ENCODE measurements at regions not wholly inside any gene's neighbourhood (a gene's known extent, or its start where the extent isn't known, plus 50 kb on each side); places are given as distances from the start of the nearest gene placed in this dataset.

DNA sequence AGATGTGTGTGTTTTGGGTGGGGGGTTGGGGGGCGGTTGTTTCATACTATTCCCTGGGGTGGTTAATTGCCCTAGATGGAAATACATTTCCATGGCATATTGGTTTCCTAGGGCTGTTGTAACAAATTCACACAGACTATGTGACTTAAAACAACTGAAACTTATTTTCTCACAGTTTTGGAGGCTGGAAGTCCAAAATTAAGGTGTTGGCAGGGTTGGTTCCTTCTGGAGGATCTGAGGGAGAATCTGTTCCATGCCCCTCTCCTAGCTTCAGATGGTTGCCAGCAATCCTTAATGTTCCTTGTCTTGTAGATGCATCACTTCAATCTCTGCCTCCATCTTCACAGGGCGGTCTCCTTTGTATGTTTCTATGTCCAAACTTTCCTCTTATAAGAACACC is 353.7 kb upstream of the ACTBL2 start:
- H3K9me3 Mint-ChIP-seq = no peaks in the 10 kb centered on the region

DNA sequence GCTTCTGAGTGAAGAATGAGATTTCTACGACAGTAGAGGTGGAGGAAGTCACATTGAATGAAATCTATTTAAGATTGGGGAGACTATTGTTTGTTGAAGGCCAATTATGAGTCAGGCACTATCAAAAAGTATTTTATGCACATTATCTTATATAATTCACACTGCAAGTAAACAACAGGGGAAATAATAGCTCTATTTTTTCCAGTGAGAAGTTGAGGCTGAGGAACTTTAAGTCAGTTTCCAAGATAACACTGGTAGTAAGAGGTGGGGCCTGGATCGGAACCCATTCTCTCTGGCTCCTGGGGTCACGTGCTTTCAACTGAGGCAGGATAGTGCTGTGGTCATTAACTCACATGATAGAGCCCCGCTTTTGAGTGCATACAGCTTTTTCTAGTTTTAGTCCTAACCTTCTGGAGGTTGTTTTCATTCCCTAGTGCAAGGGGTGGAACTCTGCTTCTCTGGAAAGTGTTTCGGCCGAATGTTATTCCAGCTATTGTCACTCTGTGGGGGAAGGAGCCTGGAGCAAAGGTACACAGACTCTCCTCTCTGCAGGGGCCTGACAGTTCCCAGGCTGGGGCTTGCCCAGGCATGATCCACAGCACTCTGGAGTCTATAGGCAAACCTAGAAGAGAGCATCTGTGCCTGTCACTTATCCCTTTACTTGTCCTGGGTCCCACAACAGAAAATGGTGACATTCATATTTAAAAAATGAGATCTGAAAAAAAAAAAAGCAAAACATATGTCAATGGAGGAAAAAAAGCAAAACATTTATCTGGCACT is 352.4 kb upstream of the ACTBL2 start:
- Mint-ChIP-seq H3K36me3 (ENCODE audit: insufficient read depth) (no peaks in the 10 kb centered on the region), H3K9me3 (no peaks in the 10 kb centered on the region), H3K4me3 (no peak overlapping the region), H3K27me3 (ENCODE audit: low read depth) (no peaks in the 10 kb centered on the region), H3K4me1 (ENCODE audit: low read depth) (no peaks in the 10 kb centered on the region)
- DNase-seq = no peak
- ATAC-seq = no peak

More for the DNA sequence above, 353.7 kb upstream of the ACTBL2 start:
- no peaks in the 10 kb centered on the region for H3K27me3 Mint-ChIP-seq (ENCODE audit: low read depth)
- no peaks in the 10 kb centered on the region for H3K36me3 Mint-ChIP-seq (ENCODE audit: insufficient read depth)
- no peak overlapping the region for H3K4me3 Mint-ChIP-seq
- DNase-seq = no peak
- no peaks in the 10 kb centered on the region for H3K4me1 Mint-ChIP-seq (ENCODE audit: low read depth)
- no peak for ATAC-seq

- H3K4me1 Mint-ChIP-seq (ENCODE audit: low read depth) = no peaks in the 10 kb centered on the region
- no peak overlapping the region for H3K4me3 Mint-ChIP-seq
- no peaks in the 10 kb centered on the region for H3K27me3 Mint-ChIP-seq (ENCODE audit: low read depth)
- no peaks in the 10 kb centered on the region for H3K9me3 Mint-ChIP-seq
- DNase-seq (no peak), ATAC-seq (no peak)
- no peaks in the 10 kb centered on the region for H3K36me3 Mint-ChIP-seq (ENCODE audit: insufficient read depth)
Observed at GRCh38 chr5:57833489-57833888, 350.9 kb upstream of the ACTBL2 start.

DNA sequence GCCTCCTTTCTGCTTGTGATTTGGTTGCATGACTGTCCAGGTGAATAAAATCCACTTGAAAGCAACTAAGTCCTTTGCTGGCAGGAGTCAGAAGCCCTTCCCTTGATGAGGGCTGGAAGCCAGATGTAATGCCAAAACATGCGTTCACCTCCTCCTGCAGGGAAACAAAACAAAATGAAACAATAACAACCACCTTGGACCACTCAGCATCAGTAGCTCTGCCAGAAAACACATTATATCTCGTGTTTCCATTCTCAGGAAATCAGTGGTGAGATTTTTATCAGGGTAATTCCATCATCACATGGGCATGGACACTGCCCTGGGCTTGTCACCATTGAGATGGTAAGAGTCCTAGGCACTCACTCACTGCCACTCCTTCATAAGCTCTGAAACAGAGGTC is 350.3 kb upstream of the ACTBL2 start:
- DNase-seq (no peak), ATAC-seq (no peak)
- no peaks in the 10 kb centered on the region for H3K36me3 Mint-ChIP-seq (ENCODE audit: insufficient read depth)
- H3K4me1 Mint-ChIP-seq (ENCODE audit: low read depth) = no peaks in the 10 kb centered on the region
- H3K4me3 Mint-ChIP-seq = no peak overlapping the region
- no peaks in the 10 kb centered on the region for H3K27me3 Mint-ChIP-seq (ENCODE audit: low read depth)
- H3K9me3 Mint-ChIP-seq = no peaks in the 10 kb centered on the region

GRCh38 chr5:57831932-57832331 is 349.3 kb upstream of the ACTBL2 start:
- Mint-ChIP-seq H3K27me3 (ENCODE audit: low read depth) (no peaks in the 10 kb centered on the region), H3K4me1 (ENCODE audit: low read depth) (no peaks in the 10 kb centered on the region), H3K4me3 (no peak overlapping the region), H3K9me3 (no peaks in the 10 kb centered on the region), H3K36me3 (ENCODE audit: insufficient read depth) (no peaks in the 10 kb centered on the region)
- DNase-seq = no peak
- ATAC-seq = no peak

DNA sequence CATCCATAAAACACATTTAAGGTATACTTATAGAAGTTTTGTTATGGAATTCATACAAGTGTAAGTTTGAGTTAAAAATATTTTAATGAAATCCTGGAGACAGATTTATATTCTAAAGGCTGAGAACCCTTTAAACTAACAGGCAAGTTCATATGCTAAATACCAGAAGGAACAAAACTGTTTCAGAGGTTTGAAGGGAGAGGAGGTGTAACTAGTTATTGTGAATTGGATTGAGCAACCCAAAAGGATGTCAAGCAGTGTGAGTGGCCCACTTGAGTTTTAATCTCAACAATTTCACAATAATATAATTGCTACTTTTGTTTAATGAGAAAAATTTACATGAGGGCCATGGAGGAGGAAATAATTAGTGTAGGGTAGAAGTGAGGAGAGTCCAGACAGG is 348.5 kb upstream of the ACTBL2 start:
- H3K4me3 Mint-ChIP-seq = no peak overlapping the region
- peaks cover 3% of the 10 kb centered on the region for H3K27me3 Mint-ChIP-seq (ENCODE audit: low read depth)
- H3K9me3 Mint-ChIP-seq = no peaks in the 10 kb centered on the region
- no peaks in the 10 kb centered on the region for H3K4me1 Mint-ChIP-seq (ENCODE audit: low read depth)
- DNase-seq = no peak
- no peaks in the 10 kb centered on the region for H3K36me3 Mint-ChIP-seq (ENCODE audit: insufficient read depth)
- no peak for ATAC-seq

GRCh38 chr5:57828221-57828620 is 345.6 kb upstream of the ACTBL2 start:
- Mint-ChIP-seq H3K27me3 (ENCODE audit: low read depth) (peaks cover 3% of the 10 kb centered on the region), H3K9me3 (no peaks in the 10 kb centered on the region), H3K4me1 (ENCODE audit: low read depth) (no peaks in the 10 kb centered on the region), H3K36me3 (ENCODE audit: insufficient read depth) (no peaks in the 10 kb centered on the region), H3K4me3 (no peak overlapping the region)
- no peak for DNase-seq
- no peak for ATAC-seq

- no peak for ATAC-seq
- Mint-ChIP-seq H3K36me3 (ENCODE audit: insufficient read depth) (no peaks in the 10 kb centered on the region), H3K27me3 (ENCODE audit: low read depth) (peaks cover 3% of the 10 kb centered on the region), H3K4me1 (ENCODE audit: low read depth) (no peaks in the 10 kb centered on the region), H3K4me3 (no peak overlapping the region), H3K9me3 (peaks cover 4% of the 10 kb centered on the region)
- no peak for DNase-seq
Observed at GRCh38 chr5:57825031-57825686, 342.5 kb upstream of the ACTBL2 start.

GRCh38 chr5:57824623-57825022 is 342.0 kb upstream of the ACTBL2 start:
- no peak for DNase-seq
- Mint-ChIP-seq H3K27me3 (ENCODE audit: low read depth) (peaks cover 3% of the 10 kb centered on the region), H3K4me3 (no peak overlapping the region), H3K4me1 (ENCODE audit: low read depth) (no peaks in the 10 kb centered on the region), H3K36me3 (ENCODE audit: insufficient read depth) (no peaks in the 10 kb centered on the region), H3K9me3 (peaks cover 4% of the 10 kb centered on the region)
- ATAC-seq = no peak

DNA sequence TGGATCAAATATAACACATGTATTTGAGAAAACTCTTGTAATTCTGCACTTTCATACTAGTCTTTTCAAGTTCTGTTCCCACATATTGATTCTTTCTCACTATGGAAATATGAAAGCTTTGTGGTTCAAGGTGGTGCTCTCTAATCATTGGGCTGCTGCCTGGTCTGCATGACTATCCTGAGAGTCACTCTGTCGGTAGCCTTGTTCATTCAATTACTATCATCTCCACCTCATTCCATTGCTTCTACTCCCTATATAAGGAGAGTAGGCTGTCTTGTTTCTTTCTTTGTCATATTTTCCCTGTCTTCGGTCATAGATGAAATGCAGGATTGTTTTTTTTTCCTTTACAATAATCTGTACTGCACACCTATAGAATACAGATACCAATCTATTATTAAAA is 341.4 kb upstream of the ACTBL2 start:
- H3K4me3 Mint-ChIP-seq = no peak overlapping the region

GRCh38 chr5:57822651-57823050 is 340.0 kb upstream of the ACTBL2 start:
- Mint-ChIP-seq H3K9me3 (peaks cover 4% of the 10 kb centered on the region), H3K27me3 (ENCODE audit: low read depth) (peaks cover 3% of the 10 kb centered on the region), H3K4me3 (no peak overlapping the region), H3K4me1 (ENCODE audit: low read depth) (no peaks in the 10 kb centered on the region), H3K36me3 (ENCODE audit: insufficient read depth) (no peaks in the 10 kb centered on the region)
- ATAC-seq (no peak), DNase-seq (no peak)

More for the DNA sequence above, 341.4 kb upstream of the ACTBL2 start:
- Mint-ChIP-seq H3K27me3 (ENCODE audit: low read depth) (peaks cover 3% of the 10 kb centered on the region), H3K4me1 (ENCODE audit: low read depth) (no peaks in the 10 kb centered on the region), H3K36me3 (ENCODE audit: insufficient read depth) (no peaks in the 10 kb centered on the region), H3K9me3 (peaks cover 4% of the 10 kb centered on the region)
- no peak for DNase-seq
- ATAC-seq = no peak

- no peak for DNase-seq
- H3K4me3 Mint-ChIP-seq = no peak overlapping the region
- no peak for ATAC-seq
- H3K4me1 Mint-ChIP-seq (ENCODE audit: low read depth) = no peaks in the 10 kb centered on the region
- peaks cover 4% of the 10 kb centered on the region for H3K9me3 Mint-ChIP-seq
- no peaks in the 10 kb centered on the region for H3K27me3 Mint-ChIP-seq (ENCODE audit: low read depth)
- H3K36me3 Mint-ChIP-seq (ENCODE audit: insufficient read depth) = no peaks in the 10 kb centered on the region
Observed at GRCh38 chr5:57818397-57818796, 335.8 kb upstream of the ACTBL2 start.

- ATAC-seq (no peak), DNase-seq (no peak)
Observed at GRCh38 chr5:57817924-57818323, 335.3 kb upstream of the ACTBL2 start.

DNA sequence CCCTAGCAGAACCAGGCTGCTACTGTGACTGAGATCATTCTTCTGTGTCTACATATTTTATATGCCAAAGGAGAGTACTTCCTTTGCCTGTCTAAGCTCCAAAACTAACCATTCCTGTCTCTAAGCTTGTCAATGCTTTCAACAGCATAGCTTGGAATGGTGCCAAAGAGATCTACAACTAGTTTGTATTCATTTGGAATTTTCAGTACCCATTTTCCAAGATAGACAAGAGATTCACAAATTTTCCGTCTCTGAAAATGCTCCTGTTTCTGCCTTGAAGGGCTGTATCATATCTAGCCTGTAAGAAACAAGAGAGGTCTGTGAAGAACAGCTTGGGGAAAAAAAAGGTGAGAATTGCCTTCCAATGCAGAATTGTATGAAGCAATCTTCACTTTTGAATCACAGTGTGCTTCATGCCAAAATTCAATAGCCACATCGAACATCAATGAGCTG is 334.4 kb upstream of the ACTBL2 start:
- peaks cover under 1% of the 10 kb centered on the region for H3K9me3 Mint-ChIP-seq
- H3K4me3 Mint-ChIP-seq = no peak overlapping the region
- no peaks in the 10 kb centered on the region for H3K4me1 Mint-ChIP-seq (ENCODE audit: low read depth)
- ATAC-seq = no peak
- no peak for DNase-seq
- H3K36me3 Mint-ChIP-seq (ENCODE audit: insufficient read depth) = no peaks in the 10 kb centered on the region
- no peaks in the 10 kb centered on the region for H3K27me3 Mint-ChIP-seq (ENCODE audit: low read depth)

More at GRCh38 chr5:57817924-57818323, 335.3 kb upstream of the ACTBL2 start:
- H3K9me3 Mint-ChIP-seq = peaks cover 4% of the 10 kb centered on the region
- H3K4me3 Mint-ChIP-seq = no peak overlapping the region
- no peaks in the 10 kb centered on the region for H3K36me3 Mint-ChIP-seq (ENCODE audit: insufficient read depth)
- no peaks in the 10 kb centered on the region for H3K27me3 Mint-ChIP-seq (ENCODE audit: low read depth)
- no peaks in the 10 kb centered on the region for H3K4me1 Mint-ChIP-seq (ENCODE audit: low read depth)

- H3K4me1 Mint-ChIP-seq (ENCODE audit: low read depth) = no peaks in the 10 kb centered on the region
- H3K9me3 Mint-ChIP-seq = no peaks in the 10 kb centered on the region
- ATAC-seq (no peak), DNase-seq (no peak)
- H3K27me3 Mint-ChIP-seq (ENCODE audit: low read depth) = no peaks in the 10 kb centered on the region
- no peaks in the 10 kb centered on the region for H3K36me3 Mint-ChIP-seq (ENCODE audit: insufficient read depth)
- no peak overlapping the region for H3K4me3 Mint-ChIP-seq
Observed at GRCh38 chr5:57816108-57816507, 333.5 kb upstream of the ACTBL2 start.
